HUES64 (cell line): ENCODE measurements at regions not wholly inside any gene's neighbourhood (a gene's known extent, or its start where the extent isn't known, plus 50 kb on each side); places are given as distances from the start of the nearest gene placed in this dataset.

Source experiments
- H3K27ac ChIP-seq: 2 replicates; pipeline ENCODE4 v1.7.0; 2013; ENCODE audit warnings: low read depth, low read length, inconsistent platforms
- H3K27me3 ChIP-seq: 2 replicates; pipeline ENCODE4 v1.6.1; 2013; ENCODE audit warnings: mild to moderate bottlenecking, low read length; ENCODE audit not compliant: insufficient read depth
- H3K36me3 ChIP-seq: 2 replicates; pipeline ENCODE4 v1.6.1; 2013; ENCODE audit warnings: mild to moderate bottlenecking, low read length; ENCODE audit not compliant: insufficient read depth
- H3K4me1 ChIP-seq: 2 replicates; pipeline ENCODE4 v1.6.1; 2013; ENCODE audit warnings: mild to moderate bottlenecking, low read length, moderate library complexity; ENCODE audit not compliant: insufficient read depth
- H3K4me3 ChIP-seq: 2 replicates; pipeline ENCODE4 v1.5.1; 2013; ENCODE audit warnings: mild to moderate bottlenecking, low read length, moderate library complexity
- H3K9ac ChIP-seq: 2 replicates; pipeline ENCODE4 v1.6.1; 2013; ENCODE audit warnings: mild to moderate bottlenecking, low read depth, low read length
- H3K9me3 ChIP-seq: 2 replicates; pipeline ENCODE4 v1.6.1; 2013; ENCODE audit warnings: low read depth, low read length; ENCODE audit not compliant: insufficient read depth
- WGBS: fragments of 150-250, 120-280 bp; methylation state at CpG from one replicate; pipeline ENCODE4 v1.1.7; 2013; ENCODE audit warnings: missing lambda C conversion rate; 5-methylcytosine and 5-hydroxymethylcytosine counted together

DNA sequence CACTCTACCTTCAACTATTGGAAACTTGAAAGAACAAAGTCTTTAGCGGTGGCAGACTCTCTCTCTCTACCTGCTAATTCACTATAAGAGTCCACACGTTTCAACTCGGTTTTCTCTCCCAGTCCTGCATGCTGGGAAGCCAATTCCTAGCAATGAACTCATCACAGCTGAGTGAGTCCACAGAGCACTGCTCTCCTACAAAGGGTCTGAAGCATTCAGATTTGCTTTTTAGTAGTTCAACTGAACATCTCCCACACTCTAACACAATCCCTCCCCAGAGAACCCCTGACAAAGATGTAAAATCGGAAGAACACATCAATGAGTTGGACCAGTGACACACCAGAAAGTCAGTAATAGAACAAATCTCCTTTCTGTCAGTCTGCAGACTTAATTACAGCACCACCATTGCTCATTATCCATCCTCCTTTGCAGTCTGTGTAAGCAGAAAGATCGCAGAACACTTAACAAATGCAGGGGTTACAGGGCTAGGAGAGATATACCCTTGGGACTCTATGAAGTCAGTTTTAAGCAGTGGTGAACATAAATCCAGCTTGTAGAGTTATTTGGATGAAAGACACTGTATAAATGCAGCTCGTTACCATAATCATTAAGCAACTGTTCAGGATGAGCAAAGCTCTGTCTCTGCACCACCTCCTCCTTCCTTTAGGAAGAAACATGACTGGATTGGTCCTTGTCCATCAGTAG lies 353.4 kb upstream of the GRIA1 start:
- whole genome bisulfite sequencing, result 93% methylated on average over 6 of the region's 6 CpGs

DNA sequence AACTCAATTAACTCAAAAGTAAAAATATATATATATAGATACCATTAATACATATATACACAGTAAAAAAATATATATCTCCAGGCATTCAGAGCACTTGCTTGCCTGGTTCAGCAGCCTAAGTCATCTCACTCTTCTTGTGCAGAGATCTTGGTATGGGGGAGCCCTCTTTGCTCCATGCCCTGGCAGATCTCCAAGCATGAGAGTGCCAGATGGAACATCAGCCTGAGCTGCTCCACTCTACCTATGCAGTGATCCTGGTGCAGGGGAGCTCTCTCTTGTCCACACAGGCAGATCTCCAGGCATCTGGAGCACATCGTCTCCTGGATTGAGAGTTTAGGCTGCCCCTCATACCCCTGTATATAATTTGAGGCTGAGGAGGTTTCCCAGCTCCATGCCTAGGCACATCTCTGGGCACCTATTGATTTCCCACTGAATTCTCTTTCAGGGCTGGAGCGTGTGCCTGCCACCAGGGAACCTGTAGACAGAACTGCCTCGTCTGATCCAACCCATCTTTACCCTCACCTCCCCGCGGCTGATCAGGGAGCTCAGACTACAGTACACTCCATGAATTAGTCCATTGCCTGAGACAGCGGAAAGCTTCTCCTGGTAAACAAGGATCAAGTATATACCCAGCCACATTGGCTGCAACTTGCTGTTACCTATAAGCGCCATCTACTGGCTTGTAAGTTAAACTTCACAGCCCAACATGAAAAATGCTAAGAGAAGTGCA lies 342.4 kb upstream of the GRIA1 start:
- Histone ChIP-seq H3K36me3 (no peaks in the 10 kb centered on the region), H3K27me3 (no peaks in the 10 kb centered on the region), H3K4me3 (no peak overlapping the region), H3K9ac (no peak overlapping the region), H3K27ac (no peak overlapping the region), H3K9me3 (no peaks in the 10 kb centered on the region), H3K4me1 (no peaks in the 10 kb centered on the region)
- 34% methylated on average over 7 of the region's 7 CpGs for WGBS

More for the DNA sequence above, 353.4 kb upstream of the GRIA1 start:
- H3K9me3 ChIP-seq, result no peaks in the 10 kb centered on the region
- no peak overlapping the region for H3K4me3 ChIP-seq
- no peaks in the 10 kb centered on the region for H3K36me3 ChIP-seq
- H3K4me1 ChIP-seq, result no peaks in the 10 kb centered on the region
- no peak overlapping the region for H3K9ac ChIP-seq
- no peaks in the 10 kb centered on the region for H3K27me3 ChIP-seq
- H3K27ac ChIP-seq, result no peak overlapping the region

DNA sequence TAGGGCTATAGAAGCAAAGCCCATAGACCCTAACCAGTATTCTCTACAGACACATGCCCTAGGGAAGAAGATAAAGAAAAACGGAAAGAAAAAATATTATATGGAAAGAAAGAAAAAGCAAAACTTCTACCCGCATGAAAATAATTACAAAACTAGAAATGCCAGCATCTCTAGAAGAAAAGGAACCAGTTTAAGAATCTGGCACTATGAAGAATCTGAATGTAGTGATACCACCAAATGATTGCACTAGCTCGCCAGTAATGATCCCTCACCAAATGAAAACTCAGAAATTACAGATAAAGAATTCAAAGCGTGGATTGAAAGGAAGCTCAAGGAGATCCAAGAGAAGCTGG lies 341.9 kb upstream of the GRIA1 start:
- H3K4me1 ChIP-seq, result no peaks in the 10 kb centered on the region
- H3K27me3 ChIP-seq, result no peaks in the 10 kb centered on the region
- H3K9me3 ChIP-seq, result no peaks in the 10 kb centered on the region
- H3K9ac ChIP-seq, result no peak overlapping the region
- WGBS, result 87% methylated on average over 2 of the region's 4 CpGs
- no peak overlapping the region for H3K27ac ChIP-seq
- no peaks in the 10 kb centered on the region for H3K36me3 ChIP-seq
- no peak overlapping the region for H3K4me3 ChIP-seq

DNA sequence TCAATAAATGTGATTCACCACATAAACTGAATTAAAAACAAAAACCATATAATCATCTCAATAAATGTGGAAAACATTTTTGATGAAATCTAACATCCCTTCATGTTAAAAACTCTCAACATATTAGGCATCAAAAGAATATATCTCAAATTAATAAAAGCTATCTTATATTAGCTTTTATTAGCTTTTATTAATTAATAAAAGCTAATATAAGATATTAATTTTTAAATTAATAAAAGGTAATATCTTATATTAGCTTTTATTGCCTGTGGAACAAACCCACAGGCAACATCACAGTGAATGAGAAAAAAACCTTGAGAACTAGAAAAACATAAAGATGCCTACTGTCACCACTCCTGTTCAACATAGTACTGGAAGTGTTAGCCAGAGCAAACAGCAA lies 338.9 kb upstream of the GRIA1 start:
- Histone ChIP-seq H3K36me3 (no peaks in the 10 kb centered on the region), H3K27me3 (no peaks in the 10 kb centered on the region), H3K4me1 (no peaks in the 10 kb centered on the region), H3K9me3 (no peaks in the 10 kb centered on the region), H3K27ac (no peak overlapping the region), H3K9ac (no peak overlapping the region), H3K4me3 (no peak overlapping the region)

DNA sequence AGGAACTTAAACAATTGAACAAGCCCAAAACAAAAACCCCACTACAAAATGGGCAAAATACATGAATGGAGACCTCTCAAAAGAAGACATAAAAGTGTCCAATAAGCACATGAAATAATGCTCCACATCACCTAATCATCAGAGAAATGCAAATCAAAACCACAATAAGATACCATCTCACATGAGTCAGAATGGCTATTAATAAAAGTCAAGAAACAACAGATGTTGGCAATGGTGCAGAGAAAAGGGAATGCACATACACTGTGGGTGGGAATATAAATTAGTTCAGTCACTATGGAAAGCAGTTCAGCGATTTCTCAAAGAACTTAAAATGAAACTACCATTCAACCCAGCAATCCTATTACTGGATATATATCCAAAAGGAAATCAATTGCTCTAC lies 337.4 kb upstream of the GRIA1 start:
- Histone ChIP-seq H3K9ac (no peak overlapping the region), H3K4me1 (no peaks in the 10 kb centered on the region), H3K27ac (no peak overlapping the region), H3K4me3 (no peak overlapping the region), H3K36me3 (no peaks in the 10 kb centered on the region), H3K27me3 (no peaks in the 10 kb centered on the region), H3K9me3 (no peaks in the 10 kb centered on the region)
- WGBS, result 89% methylated on average over 1 of the region's 1 CpG

DNA sequence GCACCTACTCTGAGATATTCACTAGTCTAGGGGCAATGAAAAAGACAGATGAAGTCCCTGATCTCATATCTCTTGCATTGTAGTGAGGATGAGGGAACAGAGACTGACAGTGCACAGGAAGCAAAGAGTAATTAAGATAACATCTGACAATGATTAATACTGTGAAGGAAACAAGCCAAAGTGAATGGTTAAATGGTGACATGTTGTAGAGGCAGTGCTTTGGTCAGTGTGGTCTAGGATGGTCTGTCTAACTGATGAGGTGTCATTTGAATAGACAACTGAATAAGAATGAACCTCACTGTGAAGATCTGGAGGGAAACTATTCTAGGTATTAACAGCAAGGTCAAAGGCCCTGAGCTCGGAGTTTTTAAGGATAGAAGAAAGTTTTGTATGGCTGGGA lies 333.3 kb upstream of the GRIA1 start:
- H3K36me3 ChIP-seq, result no peaks in the 10 kb centered on the region
- 88% methylated on average over 1 of the region's 1 CpG for WGBS

DNA sequence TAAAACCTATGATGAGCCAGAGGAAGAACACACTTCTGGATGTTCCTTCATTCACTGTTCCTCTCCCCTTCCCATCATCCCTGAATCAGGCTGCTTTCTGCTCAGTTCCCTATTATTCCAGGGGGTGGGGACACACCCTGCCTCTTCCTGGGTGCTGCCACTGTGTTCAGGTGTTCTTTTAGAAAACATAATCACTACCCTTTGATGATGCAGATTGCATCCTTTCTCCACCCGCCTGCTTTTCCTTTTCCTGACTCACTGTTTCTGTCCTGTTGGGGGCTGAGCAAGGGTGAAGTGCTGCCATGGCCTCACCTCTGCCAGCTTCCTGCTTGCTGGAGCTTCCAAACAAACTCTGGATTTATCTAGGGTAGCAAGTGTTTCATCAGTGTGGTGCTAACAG lies 331.9 kb upstream of the GRIA1 start:
- Histone ChIP-seq H3K4me3 (no peak overlapping the region), H3K27me3 (no peaks in the 10 kb centered on the region), H3K9ac (no peak overlapping the region), H3K9me3 (no peaks in the 10 kb centered on the region), H3K36me3 (no peaks in the 10 kb centered on the region), H3K4me1 (no peaks in the 10 kb centered on the region), H3K27ac (no peak overlapping the region)
- 79% methylated on average over 1 of the region's 1 CpG for WGBS

More for the DNA sequence above, 333.3 kb upstream of the GRIA1 start:
- Histone ChIP-seq H3K4me1 (no peaks in the 10 kb centered on the region), H3K9ac (no peak overlapping the region), H3K27me3 (no peaks in the 10 kb centered on the region), H3K9me3 (no peaks in the 10 kb centered on the region), H3K4me3 (no peak overlapping the region), H3K27ac (no peak overlapping the region)

DNA sequence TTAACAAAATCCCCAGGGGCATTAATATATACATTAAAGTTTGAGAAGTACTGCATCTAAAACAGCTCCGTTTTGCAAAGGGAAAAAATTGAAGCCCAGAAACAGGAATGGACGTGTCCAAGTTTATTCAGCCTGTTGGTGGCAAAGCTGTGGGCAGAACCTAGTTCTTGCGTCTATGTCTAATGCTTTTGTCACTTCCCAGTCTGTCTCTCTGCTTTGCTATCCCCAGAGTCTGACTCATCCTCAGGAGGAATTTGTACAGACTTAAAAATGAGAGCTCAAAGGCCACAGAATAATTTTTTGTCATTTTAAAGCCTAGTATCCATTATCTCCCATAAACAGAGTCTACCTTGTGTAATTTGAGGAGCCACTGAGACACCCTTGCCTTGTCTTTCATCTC lies 330.9 kb upstream of the GRIA1 start:
- WGBS, result 61% methylated on average over 3 of the region's 3 CpGs
- Histone ChIP-seq H3K4me3 (no peak overlapping the region), H3K27ac (no peak overlapping the region), H3K27me3 (no peaks in the 10 kb centered on the region), H3K36me3 (no peaks in the 10 kb centered on the region), H3K9ac (no peak overlapping the region), H3K4me1 (no peaks in the 10 kb centered on the region), H3K9me3 (no peaks in the 10 kb centered on the region)

DNA sequence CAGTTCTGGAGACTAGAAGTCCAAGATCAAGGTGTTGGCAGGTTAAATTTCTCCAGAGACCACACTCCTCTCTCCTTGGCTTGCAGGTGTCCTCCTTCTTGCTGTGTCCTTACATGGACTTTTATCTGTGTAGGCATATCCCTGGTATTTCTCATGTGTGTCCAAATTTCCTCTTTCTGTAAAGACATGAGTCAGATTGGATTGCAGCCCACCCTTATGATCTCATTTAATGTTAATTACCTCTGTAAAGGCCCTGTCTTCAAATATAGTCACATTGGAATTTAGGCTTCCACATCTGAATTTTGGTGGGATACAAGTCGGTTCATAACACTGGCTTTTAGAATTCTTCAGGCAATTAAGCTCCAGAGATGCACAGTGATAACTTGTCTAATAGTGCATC lies 322.2 kb upstream of the GRIA1 start:
- Histone ChIP-seq H3K9me3 (no peaks in the 10 kb centered on the region), H3K9ac (no peak overlapping the region), H3K27ac (no peak overlapping the region), H3K27me3 (no peaks in the 10 kb centered on the region), H3K4me3 (no peak overlapping the region), H3K4me1 (no peaks in the 10 kb centered on the region), H3K36me3 (no peaks in the 10 kb centered on the region)
- 98% methylated on average over 1 of the region's 1 CpG for WGBS

DNA sequence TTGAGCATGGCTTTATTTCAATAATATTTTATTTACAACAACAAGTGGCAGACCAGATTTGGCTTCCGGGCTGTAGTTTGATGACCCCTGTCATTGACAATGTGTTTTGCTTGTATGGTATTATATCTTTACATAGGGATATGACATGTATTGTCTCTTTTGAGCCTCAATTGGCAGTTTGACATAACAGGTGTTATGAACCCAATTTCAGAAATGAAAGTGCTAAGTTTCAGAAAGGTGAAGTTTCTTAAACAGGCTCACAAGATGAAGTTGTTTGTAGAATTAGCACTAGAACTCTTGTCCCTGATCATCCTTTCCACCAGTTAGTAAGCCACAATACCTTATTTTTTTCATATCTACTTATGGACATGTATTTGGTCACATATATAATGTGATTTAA lies 303.0 kb upstream of the GRIA1 start:
- no peak overlapping the region for H3K27ac ChIP-seq
- H3K27me3 ChIP-seq, result no peaks in the 10 kb centered on the region
- 86% methylated on average over 1 of the region's 1 CpG for whole genome bisulfite sequencing
- H3K4me3 ChIP-seq, result no peak overlapping the region
- no peaks in the 10 kb centered on the region for H3K36me3 ChIP-seq
- H3K9ac ChIP-seq, result no peak overlapping the region
- no peaks in the 10 kb centered on the region for H3K4me1 ChIP-seq
- no peaks in the 10 kb centered on the region for H3K9me3 ChIP-seq

DNA sequence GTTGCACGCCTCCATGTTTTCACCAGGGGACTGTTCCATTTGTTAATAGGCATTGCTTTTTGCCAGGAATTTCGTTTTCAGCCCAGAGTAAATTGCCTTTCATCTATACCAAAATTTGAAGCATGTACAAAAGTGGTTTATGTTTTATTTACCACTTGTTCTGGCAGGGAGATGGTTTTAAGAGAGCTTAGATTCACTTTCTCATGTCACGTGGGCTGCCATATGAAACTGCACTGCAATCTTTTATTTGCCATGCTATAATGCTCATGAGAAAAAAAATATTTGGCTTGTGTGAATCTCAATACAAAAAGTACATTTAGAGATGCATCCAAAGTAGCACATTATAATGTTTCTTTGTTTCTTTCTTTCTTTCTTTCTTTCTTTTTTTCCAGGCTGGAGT lies 284.1 kb upstream of the GRIA1 start:
- Histone ChIP-seq H3K27ac (no peak overlapping the region), H3K9me3 (no peaks in the 10 kb centered on the region), H3K4me3 (no peak overlapping the region), H3K27me3 (no peaks in the 10 kb centered on the region; the same call in 1 of the 2 replicates), H3K4me1 (no peaks in the 10 kb centered on the region), H3K36me3 (no peaks in the 10 kb centered on the region), H3K9ac (no peak overlapping the region)
- WGBS, result 93% methylated on average over 3 of the region's 3 CpGs
